ENCODE measurements at regions not wholly inside any gene's neighbourhood (a gene's known extent, or its start where the extent isn't known, plus 50 kb on each side); places are given as distances from the start of the nearest gene placed in this dataset.
"Not testable (repeated sequence)": the region's sequence is repeated elsewhere in the genome, so short reads cannot be mapped to it uniquely, and the experiment has no call there.

DNA sequence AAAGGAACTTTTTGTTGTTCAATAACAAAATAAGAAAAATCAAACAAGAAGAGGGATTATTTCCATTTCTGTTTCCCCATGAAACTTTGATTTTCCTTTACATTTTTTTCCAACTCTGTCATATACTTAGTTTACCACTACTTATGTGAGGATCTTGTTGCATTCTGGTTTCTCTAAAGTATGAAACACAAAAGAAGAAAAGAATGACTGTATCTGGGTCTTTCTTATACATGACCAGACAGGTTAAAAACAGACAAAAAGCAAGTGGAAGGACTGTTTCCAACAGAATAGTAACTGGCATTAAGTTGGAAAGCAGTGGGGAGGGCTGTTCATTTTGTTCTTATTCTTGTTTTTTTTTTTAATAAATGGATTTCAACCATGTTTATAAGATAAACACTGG is 1207.8 kb upstream of the FAM98A start:
- POLR2A ChIA-PET: no interaction called here
- H3K4me3 ChIP-seq (ENCODE audit: low read depth, low read length): no peak overlapping the region
- CTCF ChIA-PET: no interaction called here
- DNase-seq (ENCODE audit: low read depth, low spot score): no peak
- TF ChIP-seq, protein P1, sequence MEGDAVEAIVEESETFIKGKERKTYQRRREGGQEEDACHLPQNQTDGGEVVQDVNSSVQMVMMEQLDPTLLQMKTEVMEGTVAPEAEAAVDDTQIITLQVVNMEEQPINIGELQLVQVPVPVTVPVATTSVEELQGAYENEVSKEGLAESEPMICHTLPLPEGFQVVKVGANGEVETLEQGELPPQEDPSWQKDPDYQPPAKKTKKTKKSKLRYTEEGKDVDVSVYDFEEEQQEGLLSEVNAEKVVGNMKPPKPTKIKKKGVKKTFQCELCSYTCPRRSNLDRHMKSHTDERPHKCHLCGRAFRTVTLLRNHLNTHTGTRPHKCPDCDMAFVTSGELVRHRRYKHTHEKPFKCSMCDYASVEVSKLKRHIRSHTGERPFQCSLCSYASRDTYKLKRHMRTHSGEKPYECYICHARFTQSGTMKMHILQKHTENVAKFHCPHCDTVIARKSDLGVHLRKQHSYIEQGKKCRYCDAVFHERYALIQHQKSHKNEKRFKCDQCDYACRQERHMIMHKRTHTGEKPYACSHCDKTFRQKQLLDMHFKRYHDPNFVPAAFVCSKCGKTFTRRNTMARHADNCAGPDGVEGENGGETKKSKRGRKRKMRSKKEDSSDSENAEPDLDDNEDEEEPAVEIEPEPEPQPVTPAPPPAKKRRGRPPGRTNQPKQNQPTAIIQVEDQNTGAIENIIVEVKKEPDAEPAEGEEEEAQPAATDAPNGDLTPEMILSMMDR (IDR thresholded peaks at IDR 0.05; ENCODE audit: insufficient read depth, low read length, missing control alignments): no peak

DNA sequence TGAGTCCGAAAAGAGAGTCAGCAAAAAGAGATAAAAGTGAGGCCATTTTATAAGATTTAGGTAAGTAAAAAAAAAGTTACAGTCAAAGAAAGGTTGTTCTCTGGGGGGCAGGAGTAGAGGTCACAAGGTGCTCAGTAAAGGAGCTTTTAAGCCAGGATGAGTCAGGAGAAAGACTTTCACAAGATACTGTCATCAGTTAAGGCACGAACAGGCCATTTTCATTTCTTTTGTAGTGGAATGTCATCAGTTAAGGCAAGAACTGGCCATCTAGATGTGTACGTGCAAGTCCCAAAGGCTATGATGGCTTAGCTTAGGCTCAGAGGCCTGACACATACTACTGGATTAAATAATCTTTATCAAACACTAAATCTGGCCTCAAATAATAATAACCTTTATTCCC is 1207.3 kb upstream of the FAM98A start:
- TF ChIP-seq, protein P1 (IDR thresholded peaks at IDR 0.05; ENCODE audit: insufficient read depth, low read length, missing control alignments): no peak
- CTCF ChIA-PET: no interaction called here
- H3K4me3 ChIP-seq (ENCODE audit: low read depth, low read length): no peak overlapping the region
- POLR2A ChIA-PET: no interaction called here
- no peak for DNase-seq (ENCODE audit: low read depth, low spot score)

DNA sequence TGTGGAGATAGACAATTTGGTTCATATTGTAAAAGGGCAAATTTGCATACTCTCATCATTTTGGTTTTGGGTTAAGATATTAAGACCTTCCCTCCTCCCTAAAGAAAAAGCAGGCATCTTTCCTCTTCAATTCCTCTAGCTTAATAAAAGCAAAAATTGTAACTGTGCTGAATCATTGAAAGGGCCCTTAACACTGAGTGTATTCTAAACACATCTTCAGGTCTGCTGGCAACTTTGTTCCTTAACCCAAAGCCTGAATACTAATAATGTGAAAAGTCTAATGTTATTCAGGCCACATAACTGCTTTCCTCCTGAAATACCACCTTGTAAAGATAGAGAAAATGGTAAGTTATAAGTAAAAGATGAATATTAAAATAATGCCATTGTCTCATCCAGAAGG is 1200.5 kb upstream of the FAM98A start:
- TF ChIP-seq, protein P1 (IDR thresholded peaks at IDR 0.05; ENCODE audit: insufficient read depth, low read length, missing control alignments): no peak
- H3K4me3 ChIP-seq (ENCODE audit: low read depth, low read length): no peak overlapping the region
- no peak for DNase-seq (ENCODE audit: low read depth, low spot score)
- ChIA-PET CTCF (no interaction called here), POLR2A (no interaction called here)

DNA sequence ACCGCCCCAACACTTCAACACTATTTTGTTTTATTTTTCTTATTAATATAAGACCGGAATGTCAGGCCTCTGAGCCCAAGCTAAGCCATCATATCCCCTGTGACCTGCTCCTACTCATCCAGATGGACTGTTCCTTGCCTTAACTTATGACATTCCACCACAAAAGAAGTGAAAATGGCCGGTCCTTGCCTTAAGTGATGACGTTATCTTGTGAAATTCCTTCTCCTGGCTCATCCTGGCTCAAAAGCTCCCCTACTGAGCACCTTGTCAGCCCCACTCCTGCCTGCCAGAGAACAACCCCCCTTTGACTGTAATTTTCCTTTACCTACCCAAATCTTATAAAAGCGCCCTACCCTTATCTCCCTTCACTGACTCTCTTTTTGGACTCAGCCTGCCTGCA is 1196.5 kb upstream of the FAM98A start:
- POLR2A ChIA-PET; CTCF ChIA-PET; DNase-seq (ENCODE audit: low read depth, low spot score); H3K4me3 ChIP-seq (ENCODE audit: low read depth, low read length): not testable (repeated sequence)

DNA sequence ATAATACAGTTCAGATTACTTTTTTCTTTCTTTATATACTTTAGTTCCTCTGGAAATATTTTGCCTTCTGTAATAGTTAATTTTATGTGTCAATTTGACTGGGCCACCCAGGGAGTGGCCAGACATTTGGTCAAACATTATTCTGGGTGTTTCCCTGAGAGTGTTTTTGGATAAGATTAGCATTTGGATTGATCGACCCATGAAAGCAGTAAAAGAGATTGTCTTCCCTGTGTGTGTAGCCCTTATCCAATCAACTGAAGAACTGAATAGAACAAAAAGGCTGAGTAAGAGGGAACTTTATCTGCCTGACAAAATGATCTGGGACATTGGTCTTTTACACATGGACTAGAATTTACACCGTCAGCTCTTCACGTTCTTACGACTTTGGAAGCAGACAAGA is 1190.1 kb upstream of the FAM98A start:
- H3K4me3 ChIP-seq (ENCODE audit: low read depth, low read length): no peak overlapping the region
- TF ChIP-seq, protein P1 (IDR thresholded peaks at IDR 0.05; ENCODE audit: insufficient read depth, low read length, missing control alignments): no peak
- ChIA-PET POLR2A (no interaction called here), CTCF (no interaction called here)
- DNase-seq (ENCODE audit: low read depth, low spot score): no peak

DNA sequence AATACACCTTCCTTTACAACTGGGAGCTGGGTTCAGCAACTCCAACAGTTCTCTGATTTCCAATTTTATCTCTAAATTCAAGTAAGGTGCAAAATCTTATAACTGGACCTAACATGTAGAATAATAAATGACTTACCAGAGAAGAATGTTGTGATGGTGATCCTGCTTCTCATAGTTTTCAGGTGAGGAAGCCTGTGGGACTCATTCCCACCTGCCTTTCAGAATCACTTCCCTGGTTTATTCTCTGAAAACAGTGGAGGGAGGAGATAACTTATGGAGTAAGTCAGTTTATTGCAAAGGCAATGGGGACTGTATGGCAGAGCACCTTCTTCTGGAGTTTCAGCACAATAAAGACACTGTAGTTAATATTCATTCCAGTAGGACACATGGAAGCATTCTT is 1188.2 kb upstream of the FAM98A start:
- ChIA-PET POLR2A (no interaction called here), CTCF (no interaction called here)
- no peak for DNase-seq (ENCODE audit: low read depth, low spot score)
- no peak overlapping the region for H3K4me3 ChIP-seq (ENCODE audit: low read depth, low read length)
- TF ChIP-seq, protein P1 (IDR thresholded peaks at IDR 0.05; ENCODE audit: insufficient read depth, low read length, missing control alignments): no peak

DNA sequence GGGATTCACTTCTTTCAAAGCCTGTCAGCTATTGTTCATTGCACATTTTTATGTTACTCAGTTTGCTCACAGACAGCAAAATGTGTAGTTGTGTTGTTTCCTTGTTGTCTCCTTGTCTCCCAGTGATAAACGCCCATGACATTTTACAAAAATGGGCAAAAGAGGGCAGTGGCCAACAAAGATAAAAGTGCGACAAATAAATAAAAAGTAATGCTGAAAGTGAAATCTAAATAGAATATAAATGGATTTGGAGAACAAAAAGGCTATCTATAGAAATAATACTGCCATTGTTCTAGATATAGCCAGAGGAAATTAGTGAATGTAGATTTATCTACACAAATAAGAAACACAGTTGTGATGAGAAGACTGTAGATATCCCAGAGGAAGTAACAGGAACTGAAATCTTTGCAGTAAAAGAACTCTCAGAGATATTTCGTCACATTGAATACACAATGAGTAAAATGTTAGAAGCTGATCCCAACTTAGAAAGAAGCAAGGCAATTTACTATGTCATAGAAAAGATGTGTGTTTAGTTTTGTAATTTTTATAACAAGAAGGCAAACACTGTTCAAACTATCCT is 1186.2 kb upstream of the FAM98A start:
- CTCF ChIA-PET: no interaction called here

More for the DNA sequence above, 1186.2 kb upstream of the FAM98A start:
- no peak overlapping the region for H3K4me3 ChIP-seq (ENCODE audit: low read depth, low read length)
- TF ChIP-seq, protein P1 (IDR thresholded peaks at IDR 0.05; ENCODE audit: insufficient read depth, low read length, missing control alignments): no peak
- POLR2A ChIA-PET: no interaction called here
- DNase-seq (ENCODE audit: low read depth, low spot score): no peak

All from AG04449 (cell line).